ENCODE measurements at regions not wholly inside any gene's neighbourhood (a gene's known extent, or its start where the extent isn't known, plus 50 kb on each side); places are given as distances from the start of the nearest gene placed in this dataset.

GRCh38 chr12:23340351-23340750, 609.1 kb downstream of the SOX5 start:
- TF ChIP-seq CTCF (conservative IDR thresholded peaks at IDR 0.05; ENCODE audit: low read depth, low read length) (no peak), SMC3 (IDR thresholded peaks at IDR 0.05; ENCODE audit: low read depth, low read length) (no peak), POLR2A (IDR thresholded peaks at IDR 0.05; ENCODE audit: low read depth, low read length) (no peak), RAD21 (IDR thresholded peaks at IDR 0.05; ENCODE audit: low read length) (no peak), BHLHE40 (IDR thresholded peaks at IDR 0.05; ENCODE audit: low read depth, low read length) (no peak)
